ENCODE measurements at regions not wholly inside any gene's neighbourhood (a gene's known extent, or its start where the extent isn't known, plus 50 kb on each side); places are given as distances from the start of the nearest gene placed in this dataset.

- TF ChIP-seq CTCF (conservative IDR thresholded peaks at IDR 0.05 in 1 of 2, IDR thresholded peaks at IDR 0.05 in 1 of 2; ENCODE audit: extremely low read depth in 1 of 2, insufficient read depth in 1 of 2, low read depth in 1 of 2, low read length in 2 of 2): no peak
- TF ChIP-seq EZH2 (IDR thresholded peaks at IDR 0.05; ENCODE audit: borderline replicate concordance, low read length): no peak
Measured at GRCh38 chr1:233514946-233515391, 98.9 kb upstream of the KCNK1 start.

All from mammary epithelial cell (primary cell).